NCI-H524 treated with DMSO at 0.1 percent for 48 hours (cell line): ENCODE measurements at regions not wholly inside any gene's neighbourhood (a gene's known extent, or its start where the extent isn't known, plus 50 kb on each side); places are given as distances from the start of the nearest gene placed in this dataset.

Source experiments
- DNase-seq: peaks from one replicate; lab custom pipeline; 2025; lab: John Stamatoyannopoulos, UW

- DNase-seq: no peak
Observed at GRCh38 chr12:24143928-24144327, 194.5 kb upstream of the SOX5 start.

- no peak for DNase-seq
Observed at GRCh38 chr12:24139035-24139434, 189.6 kb upstream of the SOX5 start.

- DNase-seq: no peak
Observed at GRCh38 chr12:24138041-24138440, 188.6 kb upstream of the SOX5 start.

- no peak for DNase-seq
Observed at GRCh38 chr12:24135158-24135850, 185.8 kb upstream of the SOX5 start.

- DNase-seq: no peak
Observed at GRCh38 chr12:24134092-24134491, 184.6 kb upstream of the SOX5 start.

- peak; percentile 7 for DNase-seq
Observed at GRCh38 chr12:24133384-24133783, 183.9 kb upstream of the SOX5 start.

- no peak for DNase-seq
Observed at GRCh38 chr12:24127919-24128721, 178.7 kb upstream of the SOX5 start.

GRCh38 chr12:24125280-24125679 is 175.8 kb upstream of the SOX5 start:
- no peak for DNase-seq

DNA sequence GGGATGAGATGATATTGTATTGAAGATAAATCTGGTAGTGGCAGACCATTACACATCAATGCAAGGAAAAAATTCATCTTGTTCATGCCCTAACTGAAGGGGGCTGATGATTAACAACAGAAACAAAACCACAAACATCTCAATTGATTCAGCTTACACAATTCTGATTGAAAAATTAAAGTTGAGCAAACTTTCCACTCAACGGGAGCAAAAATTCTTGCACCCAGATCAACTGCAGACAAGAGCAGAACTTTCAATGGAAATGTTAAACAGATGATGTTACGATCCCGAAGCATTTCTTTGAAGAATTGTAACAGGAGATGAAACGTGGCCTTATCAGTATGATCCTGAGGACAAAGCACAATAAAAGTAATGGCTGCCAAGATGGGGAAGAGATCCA is 172.4 kb upstream of the SOX5 start:
- no peak for DNase-seq

- DNase-seq: no peak
Observed at GRCh38 chr12:24118668-24119067, 169.2 kb upstream of the SOX5 start.

- DNase-seq: no peak
Observed at GRCh38 chr12:24116548-24116947, 167.1 kb upstream of the SOX5 start.

DNA sequence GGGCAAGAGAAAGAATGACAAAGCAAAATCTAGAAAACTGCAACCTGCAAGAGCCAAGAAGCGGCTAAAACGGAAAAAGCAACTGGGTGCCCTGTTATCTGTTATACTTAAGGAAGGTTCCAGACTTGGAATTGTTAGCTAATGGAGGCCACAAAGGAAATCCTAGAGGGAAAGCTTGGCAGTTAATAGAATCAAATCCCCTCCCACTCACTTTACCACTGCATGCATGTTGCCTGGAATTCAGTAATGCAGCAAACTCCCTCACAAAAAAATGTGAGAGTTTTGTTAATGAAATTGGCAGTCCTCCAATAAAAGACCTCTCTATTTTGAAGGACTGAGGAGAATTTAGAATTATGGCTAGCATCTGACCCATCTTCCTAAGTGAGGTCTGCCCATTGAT is 164.2 kb upstream of the SOX5 start:
- DNase-seq: no peak

GRCh38 chr12:24111616-24112015 is 162.1 kb upstream of the SOX5 start:
- DNase-seq: no peak

DNA sequence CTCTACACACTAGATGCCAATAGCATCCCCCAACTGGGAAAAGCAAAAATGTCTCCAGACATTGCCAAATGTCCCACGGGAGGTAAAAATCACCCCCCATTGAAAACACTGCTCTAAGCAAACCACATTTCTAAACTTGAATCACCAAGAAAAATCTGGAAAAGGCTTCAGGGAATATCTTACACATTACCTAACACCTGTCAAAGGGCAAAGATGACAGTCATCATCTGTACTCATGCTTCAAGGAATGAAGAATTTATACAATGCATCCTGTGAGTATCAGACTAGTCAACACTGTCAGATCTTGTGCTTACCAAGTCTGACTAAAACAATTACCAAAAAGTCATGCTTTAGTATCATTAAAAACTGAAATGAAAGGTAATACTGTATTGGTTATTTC is 161.6 kb upstream of the SOX5 start:
- no peak for DNase-seq

- no peak for DNase-seq
Observed at GRCh38 chr12:24109381-24110039, 160.0 kb upstream of the SOX5 start.

GRCh38 chr12:24102676-24103075 is 153.2 kb upstream of the SOX5 start:
- DNase-seq: no peak

GRCh38 chr12:24099576-24099975 is 150.1 kb upstream of the SOX5 start:
- DNase-seq: no peak

DNA sequence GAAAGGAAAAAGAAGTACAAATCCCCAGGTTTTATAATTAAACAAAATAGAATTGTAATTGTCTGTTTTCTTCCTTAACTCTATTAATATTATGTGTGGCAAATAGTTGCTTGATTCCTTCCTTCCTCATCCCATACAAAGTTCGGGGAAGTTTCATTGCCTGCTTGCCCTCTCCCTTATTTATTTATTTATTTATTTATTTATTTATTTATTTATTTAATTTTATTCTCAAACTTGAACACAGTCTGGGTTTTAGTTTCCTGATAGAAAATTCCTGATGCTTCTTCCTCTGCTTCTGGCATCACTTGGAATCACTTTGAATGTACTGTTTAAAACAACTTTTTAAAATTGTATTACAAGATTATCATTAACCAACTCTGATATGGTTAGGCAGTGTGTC is 145.8 kb upstream of the SOX5 start:
- no peak for DNase-seq

GRCh38 chr12:24089510-24089890 is 140.0 kb upstream of the SOX5 start:
- no peak for DNase-seq

DNA sequence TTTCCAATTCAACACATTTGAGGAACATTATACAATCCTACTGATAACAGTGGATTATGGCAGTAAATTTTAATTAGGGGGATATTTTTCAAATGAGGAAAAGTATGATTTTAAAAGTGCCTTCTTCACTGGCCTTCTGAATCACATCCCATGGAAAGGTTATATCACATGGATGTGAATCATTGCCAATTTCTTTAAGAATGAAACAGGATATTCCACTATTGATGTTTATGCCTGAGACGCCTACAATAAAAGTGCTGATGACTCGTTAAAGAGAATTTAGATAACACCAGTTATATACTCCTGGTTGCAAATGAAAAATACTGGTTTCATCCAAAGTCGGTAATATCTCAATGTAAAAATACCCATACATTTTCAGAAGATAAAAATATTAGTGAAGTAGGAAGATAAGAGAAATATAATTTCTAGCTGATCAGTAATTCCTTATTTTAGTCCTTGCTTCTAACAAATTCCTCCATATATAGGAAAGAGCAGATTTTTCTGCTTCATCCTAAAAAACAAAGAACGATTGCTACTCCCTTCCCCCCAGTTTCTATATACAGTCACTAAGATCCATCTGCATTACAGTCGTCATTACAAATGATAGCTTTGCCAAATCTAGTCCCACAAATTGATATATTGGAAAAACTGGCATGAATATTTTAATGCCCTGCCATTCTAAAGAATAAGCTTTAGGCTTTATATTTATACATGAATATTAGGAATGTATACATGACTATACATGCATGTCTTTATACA is 139.5 kb upstream of the SOX5 start:
- DNase-seq: no peak

GRCh38 chr12:24087294-24087693 is 137.8 kb upstream of the SOX5 start:
- DNase-seq: no peak

DNA sequence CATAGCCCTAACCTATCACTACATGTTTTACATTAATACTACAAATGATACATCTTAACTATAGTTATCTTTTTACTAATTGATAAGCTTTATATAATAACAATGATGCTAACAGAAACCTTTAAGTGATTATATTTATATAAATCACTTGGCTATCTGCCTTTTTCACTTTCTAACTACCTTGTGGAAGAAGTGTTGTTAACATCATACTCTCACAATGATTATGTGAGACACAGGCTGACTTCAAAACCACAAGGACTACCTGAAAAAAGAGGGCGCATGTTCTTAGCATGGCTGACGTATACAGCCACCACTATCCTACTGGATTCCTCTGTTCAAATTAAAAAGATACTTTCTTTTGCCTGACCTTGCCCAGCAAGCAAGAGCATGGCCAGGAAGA is 135.3 kb upstream of the SOX5 start:
- no peak for DNase-seq
